IMR-90 (cell line): ENCODE measurements at regions not wholly inside any gene's neighbourhood (a gene's known extent, or its start where the extent isn't known, plus 50 kb on each side); places are given as distances from the start of the nearest gene placed in this dataset.

Experiments
- ATAC-seq: fragments of 200-7000 bp; cut with Tn5 transposase; 2 replicates; pipeline ENCODE4 v1.9.1; 2020; ENCODE audit warnings: low read depth, mild to moderate bottlenecking, moderate library complexity
- BruUV-seq: library from RNA; stranded (reverse); fragments of 400-500 nt; replicated peaks from 2 replicates; lab custom pipeline; 2021; lab: Mats Ljungman, UMichigan
- CTCF ChIA-PET: fragments of 300-600 bp; formaldehyde crosslinking; extraction: SDS; loops from one replicate; lab custom pipeline; 2021; ENCODE audit warnings: antibody characterized with exemption; lab: Yijun Ruan, JAX
- POLR2A ChIA-PET: fragments of 300-600 bp; sonication (Branson Sonifier 250); formaldehyde crosslinking; loops from one replicate; lab custom pipeline; 2022; ENCODE audit warnings: antibody characterized with exemption; ENCODE audit not compliant: unreplicated experiment; lab: Charles Lee
- DNase-seq: peaks from one replicate; pipeline ENCODE4 v3.0.0; 2013
- H2AFZ ChIP-seq: replicated peaks from 2 replicates; pipeline ENCODE3; 2013; ENCODE audit warnings: low read length, mild to moderate bottlenecking; ENCODE audit not compliant: poor library complexity
- H2AK5ac ChIP-seq: 2 replicates; pipeline ENCODE4 v1.6.1; 2013; ENCODE audit warnings: low read depth, low read length, inconsistent platforms
- H2AK9ac ChIP-seq: replicated peaks from 2 replicates; pipeline ENCODE3; 2013; ENCODE audit warnings: mild to moderate bottlenecking, low read depth, low read length, moderate library complexity; ENCODE audit not compliant: poor library complexity
- H2BK120ac ChIP-seq: 2 replicates; pipeline ENCODE4 v1.6.1; 2013; ENCODE audit warnings: low read depth, low read length, inconsistent platforms
- H2BK15ac ChIP-seq: 3 replicates; pipeline ENCODE4 v1.6.1; 2013; ENCODE audit warnings: low read depth, low read length, inconsistent platforms
- H2BK20ac ChIP-seq: 2 replicates; pipeline ENCODE4 v1.6.1; 2013; ENCODE audit warnings: low read depth, mild to moderate bottlenecking, inconsistent platforms, low read length, moderate library complexity
- H2BK5ac ChIP-seq: 2 replicates; pipeline ENCODE4 v1.6.1; 2013; ENCODE audit warnings: mild to moderate bottlenecking, low read depth, low read length, inconsistent platforms; ENCODE audit not compliant: poor library complexity, severe bottlenecking
- H3K14ac ChIP-seq: replicated peaks from 2 replicates; pipeline ENCODE4 v1.6.1; 2013; ENCODE audit warnings: low read depth, low read length, inconsistent platforms
- H3K18ac ChIP-seq: 2 replicates; pipeline ENCODE4 v1.6.1; 2013; ENCODE audit warnings: low read depth, low read length, control low read depth
- H3K23ac ChIP-seq: 2 replicates; pipeline ENCODE4 v1.6.1; 2013; ENCODE audit warnings: low read depth, low read length, inconsistent platforms
- H3K27ac ChIP-seq: 2 replicates; pipeline ENCODE4 v1.5.1; 2013; ENCODE audit warnings: mild to moderate bottlenecking, control low read depth, low read length; ENCODE audit not compliant: insufficient read depth
- H3K27me3 ChIP-seq: 2 replicates; pipeline ENCODE4 v1.6.1; 2013; ENCODE audit warnings: low read length; ENCODE audit not compliant: control insufficient read depth, insufficient read depth
- H3K36me3 ChIP-seq: 2 replicates; pipeline ENCODE4 v1.6.1; 2013; ENCODE audit warnings: low read length, mixed read lengths; ENCODE audit not compliant: control insufficient read depth, insufficient read depth
- H3K4ac ChIP-seq: 2 replicates; pipeline ENCODE4 v1.6.1; 2013; ENCODE audit warnings: low read depth, low read length, inconsistent platforms
- H3K4me1 ChIP-seq: 2 replicates; pipeline ENCODE4 v1.6.1; 2013; ENCODE audit warnings: low read length, mixed read lengths; ENCODE audit not compliant: control insufficient read depth, insufficient read depth
- H3K4me2 ChIP-seq: 2 replicates; pipeline ENCODE4 v1.6.1; 2013; ENCODE audit warnings: low read depth, mild to moderate bottlenecking, control low read depth, low read length, moderate library complexity
- H3K4me3 ChIP-seq: 2 replicates; pipeline ENCODE4 v1.5.1; 2013; ENCODE audit warnings: low read depth, mild to moderate bottlenecking, control low read depth, low read length, moderate library complexity; ENCODE audit not compliant: insufficient read depth
- H3K56ac ChIP-seq: 2 replicates; pipeline ENCODE4 v1.6.1; 2013; ENCODE audit warnings: low read length, inconsistent platforms; ENCODE audit not compliant: insufficient read depth; ENCODE audit errors: extremely low read depth
- H3K79me1 ChIP-seq, 2 experiments: 2 replicates each; pipeline ENCODE4 v1.6.1; 2013; ENCODE audit warnings: low read length in 2 of 2, inconsistent platforms in 1 of 2, low read depth in 1 of 2
- H3K9ac ChIP-seq: 2 replicates; pipeline ENCODE4 v1.6.1; 2013; ENCODE audit warnings: low read depth, low read length, control low read depth
- H3K9me1 ChIP-seq: 2 replicates; pipeline ENCODE4 v1.6.1; 2013; ENCODE audit warnings: low read length, inconsistent platforms; ENCODE audit not compliant: insufficient read depth
- H3K9me3 ChIP-seq: 2 replicates; pipeline ENCODE4 v1.6.1; 2013; ENCODE audit warnings: low read length; ENCODE audit not compliant: control insufficient read depth, insufficient read depth
- H4K20me1 ChIP-seq: 2 replicates; pipeline ENCODE4 v1.6.1; 2013; ENCODE audit warnings: low read length, inconsistent platforms; ENCODE audit not compliant: insufficient read depth
- H4K5ac ChIP-seq: 2 replicates; pipeline ENCODE4 v1.6.1; 2013; ENCODE audit warnings: mild to moderate bottlenecking, low read depth, low read length, control low read depth
- H4K8ac ChIP-seq, 2 experiments: 2 replicates each; pipeline ENCODE4 v1.6.1; 2013; ENCODE audit warnings: low read depth in 2 of 2, low read length in 2 of 2, control low read depth in 1 of 2, inconsistent platforms in 1 of 2
- H4K91ac ChIP-seq: 2 replicates; pipeline ENCODE4 v1.6.1; 2013; ENCODE audit warnings: low read depth, low read length, inconsistent platforms; ENCODE audit not compliant: insufficient read depth
- BHLHE40 ChIP-seq: fragments of 150-350 bp; IDR thresholded peaks from 2 replicates; pipeline ENCODE4 v1.6.1; 2016; ENCODE audit warnings: mild to moderate bottlenecking, low read depth, low read length
- CEBPB ChIP-seq: IDR thresholded peaks from 2 replicates; pipeline ENCODE4 v1.6.1; 2012; ENCODE audit warnings: low read depth, low read length, improper control_type of control experiment
- CHD1 ChIP-seq: IDR thresholded peaks from 2 replicates; pipeline ENCODE4 v1.6.1; 2012; ENCODE audit warnings: low read depth, low read length, improper control_type of control experiment
- CTCF ChIP-seq: conservative IDR thresholded peaks from 2 replicates; pipeline ENCODE4 v1.5.1; 2012; ENCODE audit warnings: mild to moderate bottlenecking, low read depth, low read length, improper control_type of control experiment
- ELK1 ChIP-seq: fragments of 150-350 bp; IDR thresholded peaks from 2 replicates; pipeline ENCODE4 v1.6.1; 2016; ENCODE audit warnings: low read depth, mild to moderate bottlenecking, low read length, moderate library complexity, borderline replicate concordance
- FOS ChIP-seq: fragments of 150-350 bp; IDR thresholded peaks from 2 replicates; pipeline ENCODE4 v1.6.1; 2016; ENCODE audit warnings: low read depth, low read length
- MAFK ChIP-seq: IDR thresholded peaks from 2 replicates; pipeline ENCODE4 v1.6.1; 2012; ENCODE audit warnings: low read depth, low read length, improper control_type of control experiment
- MAZ ChIP-seq: IDR thresholded peaks from 2 replicates; pipeline ENCODE4 v1.6.1; 2012; ENCODE audit warnings: low read depth, mild to moderate bottlenecking, low read length, improper control_type of control experiment, moderate library complexity, borderline replicate concordance
- MXI1 ChIP-seq: IDR thresholded peaks from 2 replicates; pipeline ENCODE4 v1.6.1; 2012; ENCODE audit warnings: low read depth, mild to moderate bottlenecking, low read length, moderate library complexity, borderline replicate concordance
- NFE2L2 ChIP-seq: fragments of 150-350 bp; IDR thresholded peaks from 2 replicates; pipeline ENCODE4 v1.6.1; 2016; ENCODE audit warnings: low read depth, mild to moderate bottlenecking, low read length
- POLR2A ChIP-seq: IDR thresholded peaks from 2 replicates; pipeline ENCODE4 v1.6.1; 2012; ENCODE audit warnings: mild to moderate bottlenecking, low read depth, low read length
- RAD21 ChIP-seq: IDR thresholded peaks from 2 replicates; pipeline ENCODE4 v1.6.1; 2012; ENCODE audit warnings: low read length, improper control_type of control experiment
- RCOR1 ChIP-seq: IDR thresholded peaks from 2 replicates; pipeline ENCODE4 v1.6.1; 2012; ENCODE audit warnings: mild to moderate bottlenecking, low read length, improper control_type of control experiment; ENCODE audit not compliant: insufficient replicate concordance
- RFX5 ChIP-seq: IDR thresholded peaks from 2 replicates; pipeline ENCODE4 v1.8.0; 2012; ENCODE audit warnings: low read depth, mild to moderate bottlenecking, low read length, moderate library complexity
- SMC3 ChIP-seq: fragments of 150-350 bp; IDR thresholded peaks from 2 replicates; pipeline ENCODE4 v1.6.1; 2016; ENCODE audit warnings: low read depth, mild to moderate bottlenecking, antibody characterized with exemption, low read length, moderate library complexity
- USF2 ChIP-seq: fragments of 150-350 bp; IDR thresholded peaks from 2 replicates; pipeline ENCODE4 v1.6.1; 2017; ENCODE audit warnings: mild to moderate bottlenecking, antibody characterized with exemption, low read length, low read depth
- WGBS, 2 experiments: methylation state at CpG; one replicate each; pipeline versions ENCODE4 v1.1.5 to v1.1.7; 2013; ENCODE audit warnings: missing lambda C conversion rate in 2 of 2; ENCODE audit not compliant: insufficient read length in 1 of 2; ENCODE audit errors: extremely low coverage in 2 of 2; 5-methylcytosine and 5-hydroxymethylcytosine counted together
- dilution Hi-C: fragments of 300-500 bp; cut with HindIII; formaldehyde crosslinking; loops from one replicate; pipeline ENCODE4 v1.14.3; 2018; ENCODE audit warnings: low sequenced_read_pairs; ENCODE audit not compliant: unreplicated experiment
- in situ Hi-C: fragments of 300-500 bp; cut with MboI; formaldehyde crosslinking; loops from 3 replicates; pipeline ENCODE4 v1.14.3; 2019; ENCODE audit warnings: low sequenced_read_pairs, inconsistent platforms, mixed read lengths
- intact Hi-C: fragments of 100-400 bp; cut with micrococcal nuclease; formaldehyde crosslinking; loops from 2 replicates; pipeline ENCODE4 v1.10.0; 2022

GRCh38 chr13:78286748-78287147, 316.6 kb downstream of the POU4F1 start:
- Histone ChIP-seq H2AK9ac (no peak overlapping the region), H3K18ac (no peak overlapping the region), H4K20me1 (no peaks in the 10 kb centered on the region), H3K36me3 (no peaks in the 10 kb centered on the region), H3K4ac (no peak overlapping the region), H3K27me3 (no peaks in the 10 kb centered on the region), H2BK20ac (no peak overlapping the region), H3K9me3 (no peaks in the 10 kb centered on the region), H3K4me3 (no peak overlapping the region), H3K4me1 (no peaks in the 10 kb centered on the region), H4K8ac (no peak overlapping the region), H3K4me2 (no peak overlapping the region), H2BK120ac (no peak overlapping the region), H2BK15ac (no peak overlapping the region), H3K23ac (no peak overlapping the region), H3K14ac (no peak overlapping the region), H2AK5ac (no peak overlapping the region), H3K9ac (no peak overlapping the region), H3K56ac (no peak overlapping the region), H2AFZ (no peak overlapping the region), H2BK5ac (no peak overlapping the region), H3K79me1 (no peaks in the 10 kb centered on the region), H3K27ac (no peak overlapping the region), H4K5ac (no peak overlapping the region), H4K91ac (no peak overlapping the region), H3K9me1 (no peaks in the 10 kb centered on the region)
- in situ Hi-C loops (no loop called here), dilution Hi-C loops (no loop called here), intact Hi-C loops (no loop called here)
- ChIA-PET POLR2A (no interaction called here), CTCF (no interaction called here)
- no peak for TF ChIP-seq RAD21
- TF ChIP-seq MAZ, result no peak
- no peak for TF ChIP-seq MAFK
- TF ChIP-seq MXI1, result no peak
- TF ChIP-seq CEBPB, result no peak
- TF ChIP-seq FOS, result no peak
- no peak for TF ChIP-seq SMC3
- TF ChIP-seq CTCF, result no peak
- no peak for TF ChIP-seq BHLHE40
- no peak for TF ChIP-seq RFX5
- TF ChIP-seq NFE2L2, result no peak
- no peak for TF ChIP-seq USF2
- no peak for TF ChIP-seq ELK1
- TF ChIP-seq RCOR1, result no peak
- TF ChIP-seq POLR2A, result no peak
- no peak for TF ChIP-seq CHD1
- ATAC-seq (no peak), DNase-seq (no peak)
- no CpG with 5 or more reads among the region's 1 CpG for WGBS, 2 experiments
- BruUV-seq, result no TSS peak
